CD4-positive, alpha-beta T cell treated with Interleukin-2 at 100 ng/mL for 4 hours (primary cell): ENCODE measurements at regions not wholly inside any gene's neighbourhood (a gene's known extent, or its start where the extent isn't known, plus 50 kb on each side); places are given as distances from the start of the nearest gene placed in this dataset.

Experiments
- DNase-seq: peaks from one replicate; pipeline ENCODE4 v3.0.0-alpha.2; 2020; ENCODE audit warnings: low spot score

DNA sequence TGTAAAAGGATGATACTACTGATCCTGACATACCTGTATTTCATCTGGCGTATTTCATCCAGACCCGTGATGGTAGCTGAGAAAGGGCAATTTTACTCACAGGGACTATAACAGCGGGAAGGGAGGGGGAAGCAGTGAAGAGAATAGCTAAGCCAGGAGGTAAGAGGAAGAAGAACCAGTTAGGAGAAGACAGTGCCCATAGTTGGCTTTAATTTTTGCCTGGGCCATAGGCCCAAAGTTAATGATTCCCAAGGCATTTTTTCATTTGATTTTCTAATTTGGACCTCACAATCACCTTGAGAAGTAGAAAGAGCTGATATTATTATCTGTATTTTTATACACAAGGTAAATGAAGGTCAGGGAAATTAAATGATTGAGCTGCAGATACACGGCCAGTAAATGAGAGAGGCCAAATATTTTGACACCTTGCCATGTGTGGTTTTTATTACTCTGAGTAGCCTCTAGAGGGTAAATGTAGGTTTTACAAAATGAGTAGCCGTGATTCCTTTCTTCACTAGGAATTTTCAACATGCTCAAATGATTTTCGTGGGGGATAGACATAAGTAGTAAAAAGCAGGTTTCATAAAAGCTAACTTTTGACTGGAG, 382.2 kb downstream of the FUT8 start:
- no peak for DNase-seq

DNA sequence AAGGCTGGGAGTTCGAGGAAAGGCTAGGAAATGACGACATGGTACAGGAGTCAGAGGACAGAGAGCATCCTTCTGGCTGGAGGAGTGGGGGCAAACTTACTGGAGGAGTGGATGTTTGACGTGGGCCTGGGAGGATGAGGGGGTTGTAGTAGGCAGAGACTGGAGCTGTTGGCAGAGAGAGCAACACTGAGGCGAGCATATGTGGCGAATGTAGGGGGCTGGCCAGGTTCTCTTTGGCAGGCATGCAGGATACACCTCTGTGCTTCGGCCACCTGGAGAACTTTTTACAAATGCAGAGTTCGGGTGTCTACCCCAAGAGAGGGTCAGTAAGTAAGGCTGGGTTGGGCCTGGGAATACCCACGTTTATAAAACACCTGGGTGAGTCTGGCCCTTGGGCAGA, 385.7 kb downstream of the FUT8 start:
- no peak for DNase-seq

- no peak for DNase-seq
These were observed 388.2 kb downstream of the FUT8 start for GRCh38 chr14:65800694-65801093.

DNA sequence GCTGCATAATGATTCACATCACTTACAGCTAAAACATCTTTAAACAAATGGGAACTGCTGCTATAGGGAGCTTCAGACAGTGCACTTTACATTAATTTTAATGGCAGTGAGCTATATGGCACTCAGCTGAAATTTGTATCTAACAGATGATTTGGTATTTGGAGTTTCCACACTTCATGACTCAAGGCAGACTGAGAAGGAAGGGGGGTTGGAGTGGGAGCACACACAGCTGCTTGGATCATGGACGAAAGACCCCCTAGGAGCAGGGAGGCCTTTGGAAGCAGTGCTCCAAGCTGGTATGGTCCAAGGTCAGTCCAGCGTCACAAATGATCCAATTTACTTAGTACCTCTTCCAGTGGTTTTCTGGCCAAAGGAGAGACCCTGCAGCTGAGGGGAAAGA, 389.7 kb downstream of the FUT8 start:
- DNase-seq, result no peak

- no peak for DNase-seq
These were observed 391.4 kb downstream of the FUT8 start for GRCh38 chr14:65803885-65804284.

GRCh38 chr14:65804439-65805112, 392.0 kb downstream of the FUT8 start:
- DNase-seq, result no peak

DNA sequence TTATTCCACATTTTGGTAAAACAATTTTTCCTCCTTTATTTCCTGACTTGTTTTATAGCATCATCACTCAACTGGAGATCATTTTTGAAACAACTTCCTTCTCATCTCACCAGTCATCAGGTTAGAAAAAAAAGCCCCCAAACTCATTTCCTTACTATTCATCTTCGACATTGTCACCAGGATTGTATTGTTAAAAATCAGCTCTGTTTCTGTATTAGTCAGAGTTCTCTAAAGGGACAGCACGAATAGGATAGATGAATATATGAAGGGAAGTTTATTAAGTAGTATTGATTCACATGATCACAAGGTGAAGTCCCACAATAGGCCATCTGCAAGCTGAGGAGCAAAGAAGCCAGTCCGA, 392.6 kb downstream of the FUT8 start:
- no peak for DNase-seq

DNA sequence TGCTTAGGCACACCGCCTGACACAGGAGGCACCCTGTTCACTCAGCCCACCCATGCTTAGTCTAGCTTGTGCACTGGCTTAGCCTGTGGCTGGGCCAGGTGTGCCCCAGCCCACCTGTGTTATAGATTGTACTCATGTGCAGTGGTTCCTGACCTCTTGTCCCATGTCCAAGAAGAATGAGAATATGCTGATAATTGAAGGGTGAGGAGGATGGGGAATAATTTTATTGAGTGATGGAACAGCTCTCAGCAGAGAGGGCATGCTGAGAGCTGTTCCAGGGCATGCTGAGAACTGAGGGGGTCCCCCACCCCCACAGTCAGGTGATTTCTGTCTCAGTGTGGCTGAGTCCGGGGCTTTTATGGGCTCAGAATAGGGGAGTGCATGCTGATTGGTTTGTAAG, 395.9 kb downstream of the FUT8 start:
- no peak for DNase-seq

GRCh38 chr14:65810322-65810721, 397.8 kb downstream of the FUT8 start:
- no peak for DNase-seq

DNA sequence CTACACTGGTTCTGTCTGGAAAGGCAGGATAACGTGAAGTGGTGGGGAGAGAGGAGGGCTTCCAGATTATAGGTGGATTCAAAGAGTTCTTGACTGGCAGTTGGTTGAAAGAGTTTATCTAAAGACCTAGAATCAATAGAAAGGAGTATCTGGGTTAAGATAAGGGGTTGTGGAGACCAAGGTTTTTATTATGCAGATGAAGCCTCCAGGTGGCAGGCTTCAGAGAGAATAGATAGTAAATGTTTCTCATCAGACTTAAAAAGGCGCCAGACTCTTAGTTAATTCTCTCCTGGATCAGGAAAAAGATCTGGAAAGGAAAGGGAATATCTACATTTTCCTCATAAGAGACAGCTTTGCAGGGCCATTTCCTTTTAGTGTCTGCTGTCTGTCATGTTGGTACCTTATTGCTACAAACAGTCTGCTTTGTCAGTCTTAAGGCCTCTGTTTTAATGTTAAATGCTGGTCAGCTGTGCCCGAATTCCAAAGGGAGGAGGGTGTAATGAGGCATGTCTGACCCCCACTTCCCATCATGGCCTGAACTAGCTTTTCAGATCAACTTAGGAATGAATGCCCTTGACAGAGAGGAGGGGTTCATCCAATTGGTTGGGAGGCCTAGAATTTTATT, 401.3 kb downstream of the FUT8 start:
- DNase-seq, result no peak

DNA sequence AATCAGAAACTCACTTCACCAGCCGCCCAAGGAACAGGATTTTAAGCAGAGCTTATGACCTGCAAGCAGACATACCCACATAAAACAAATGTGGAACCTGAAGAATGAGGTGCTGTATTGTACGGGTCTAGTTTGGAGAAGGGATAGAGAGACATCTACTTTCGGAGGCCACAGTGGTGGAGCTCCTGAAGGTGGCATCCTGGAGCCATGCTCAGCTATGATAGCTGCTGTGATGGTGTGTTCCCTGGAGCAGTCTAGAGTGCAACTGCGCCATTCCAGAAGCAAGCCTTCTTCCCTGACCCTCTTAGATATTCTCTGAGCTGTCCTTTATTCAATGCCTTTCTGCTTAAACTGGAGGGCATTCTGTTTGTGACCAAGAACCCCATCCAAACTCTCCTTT, 402.6 kb downstream of the FUT8 start:
- peak; percentile 14 for DNase-seq

GRCh38 chr14:65817011-65817410, 404.5 kb downstream of the FUT8 start:
- no peak for DNase-seq

GRCh38 chr14:65819569-65819968, 407.0 kb downstream of the FUT8 start:
- DNase-seq, result no peak

GRCh38 chr14:65821224-65821753, 408.8 kb downstream of the FUT8 start:
- no peak for DNase-seq

- DNase-seq, result peak; percentile 88
These were observed 411.9 kb downstream of the FUT8 start for GRCh38 chr14:65824285-65824977.

GRCh38 chr14:65824978-65825299, 412.4 kb downstream of the FUT8 start:
- no peak for DNase-seq

GRCh38 chr14:65826946-65827345, 414.4 kb downstream of the FUT8 start:
- no peak for DNase-seq

- DNase-seq, result no peak
These were observed 415.0 kb downstream of the FUT8 start for GRCh38 chr14:65827520-65827919.

DNA sequence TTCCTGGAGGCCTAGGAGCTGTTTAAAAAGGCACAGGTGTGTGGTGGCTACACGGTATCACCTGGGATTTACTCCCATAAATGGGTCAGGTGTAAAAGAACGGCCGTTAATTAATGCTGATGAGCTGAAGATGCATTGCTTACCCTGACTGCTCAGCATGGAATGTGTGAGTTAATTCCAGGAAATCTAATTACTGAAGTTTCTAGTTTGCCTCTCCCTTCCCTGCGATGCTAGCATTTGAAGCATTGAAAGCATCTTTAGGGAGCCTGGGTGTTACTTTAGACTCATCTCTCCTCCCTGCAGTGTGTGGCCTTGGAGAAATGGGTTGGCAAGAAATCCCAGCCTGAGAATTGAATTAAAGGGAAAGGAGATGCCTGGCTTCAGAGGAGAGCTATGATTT, 415.9 kb downstream of the FUT8 start:
- DNase-seq, result no peak

GRCh38 chr14:65832431-65833266, 420.1 kb downstream of the FUT8 start:
- DNase-seq, result no peak

- no peak for DNase-seq
These were observed 420.8 kb downstream of the FUT8 start for GRCh38 chr14:65833267-65833880.

GRCh38 chr14:65834051-65834450, 421.5 kb downstream of the FUT8 start:
- DNase-seq, result no peak
